Activated CD4-positive, alpha-beta T cell treated with anti-CD3 and anti-CD28 coated beads for 4 hours (primary cell): ENCODE measurements at regions not wholly inside any gene's neighbourhood (a gene's known extent, or its start where the extent isn't known, plus 50 kb on each side); places are given as distances from the start of the nearest gene placed in this dataset.
"Not testable (repeated sequence)": the region's sequence is repeated elsewhere in the genome, so short reads cannot be mapped to it uniquely, and the experiment has no call there.

ENCODE experiments used
- DNase-seq, 2 donors: peaks; one replicate each; pipeline ENCODE4 v3.0.0-alpha.2; 2020

- not testable (repeated sequence) for DNase-seq
These were observed 109.8 kb downstream of the SEPTIN7 start for GRCh38 chr7:35910621-35911020.

- not testable (repeated sequence) for DNase-seq
These were observed 112.5 kb downstream of the SEPTIN7 start for GRCh38 chr7:35913350-35913749.

DNA sequence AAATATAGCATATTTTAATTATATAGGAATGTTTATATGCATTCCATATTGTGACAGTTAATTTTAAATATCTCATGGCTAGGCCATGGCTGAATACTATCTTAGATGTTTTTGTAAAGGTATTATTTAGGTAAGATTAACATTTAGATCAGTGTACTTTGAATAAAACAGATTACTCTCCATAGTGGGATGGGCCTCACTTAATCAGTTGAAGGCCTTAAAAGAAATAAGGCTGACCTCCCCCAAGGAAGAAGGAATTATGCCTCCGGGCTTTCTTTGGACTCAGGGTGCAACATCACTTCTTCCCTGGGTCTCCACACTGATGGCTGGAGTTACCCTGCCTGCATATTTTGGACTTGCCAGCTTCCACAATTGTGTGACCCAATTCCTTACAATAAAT is 113.4 kb downstream of the SEPTIN7 start:
- not testable (repeated sequence) for DNase-seq

DNA sequence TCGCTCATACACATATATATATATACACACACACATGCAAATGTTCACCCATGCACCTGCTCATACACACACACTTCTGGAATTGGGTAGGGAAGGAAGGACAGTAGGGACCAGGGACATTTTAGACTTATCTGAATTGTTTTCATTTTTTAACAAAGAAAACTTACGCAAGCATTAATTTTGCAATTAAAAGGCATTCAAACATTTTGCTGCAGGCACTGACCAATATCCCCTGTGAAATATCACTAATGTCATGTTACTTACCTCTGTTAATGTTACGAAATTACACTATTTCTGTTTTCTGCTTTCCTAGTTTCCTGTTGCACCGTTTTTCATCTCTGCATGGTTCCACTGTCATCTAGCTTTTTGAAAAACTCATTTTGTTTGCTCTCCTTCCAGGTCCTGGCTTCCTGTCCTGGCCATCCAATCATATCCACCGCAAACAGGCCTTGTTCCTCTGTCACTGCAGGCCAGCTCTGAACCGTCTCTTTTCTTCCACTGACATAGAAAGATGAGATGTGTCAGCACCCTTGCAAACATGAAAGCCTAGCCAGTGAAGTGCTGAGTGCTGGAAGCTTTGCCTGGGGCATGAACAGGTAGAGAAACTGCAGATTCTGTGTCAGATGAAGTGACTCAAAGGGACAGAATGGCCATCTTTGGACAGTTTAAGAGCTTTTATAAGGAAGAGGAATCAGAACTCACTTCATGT is 114.5 kb downstream of the SEPTIN7 start:
- not testable (repeated sequence) for DNase-seq

GRCh38 chr7:35918217-35918616 is 117.4 kb downstream of the SEPTIN7 start:
- not testable (repeated sequence) for DNase-seq

DNA sequence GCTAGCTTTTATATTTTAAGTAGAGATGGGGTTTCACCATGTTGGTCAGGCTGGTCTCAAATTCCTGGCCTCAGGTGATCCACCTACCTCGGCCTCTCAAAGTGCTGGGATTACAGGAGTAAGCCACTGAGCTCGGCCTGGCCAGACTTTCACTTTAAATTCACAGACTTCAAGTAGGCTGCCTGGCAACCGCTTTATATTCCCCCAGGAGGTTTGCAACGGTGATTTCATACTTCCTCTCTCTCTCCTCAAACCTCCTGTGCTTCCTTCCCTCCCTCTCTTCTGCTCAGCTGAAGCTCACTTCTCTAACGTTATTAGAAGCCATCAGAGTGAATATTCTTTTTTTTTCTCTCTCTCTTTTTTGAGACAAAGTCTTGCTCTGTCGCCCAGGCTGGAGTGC is 118.8 kb downstream of the SEPTIN7 start:
- not testable (repeated sequence) for DNase-seq

DNA sequence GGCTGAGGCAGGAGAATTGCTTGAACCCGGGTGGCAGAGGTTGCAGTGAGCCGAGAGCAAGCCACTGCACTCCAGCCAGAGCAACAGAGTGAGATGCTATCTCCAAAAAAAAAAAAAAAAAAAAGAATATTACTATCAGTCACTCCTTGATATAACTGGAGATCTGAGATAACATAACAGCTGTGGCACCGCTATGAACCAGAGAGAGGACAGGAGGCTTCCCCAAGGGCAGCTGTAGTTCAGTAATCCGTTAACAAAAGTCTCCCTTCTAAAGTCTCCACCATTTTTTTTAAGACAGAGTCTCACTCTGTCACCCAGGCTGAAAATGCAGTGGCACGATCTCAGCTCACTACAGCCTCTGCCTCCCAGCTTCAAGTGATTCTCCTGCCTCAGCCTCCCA is 120.5 kb downstream of the SEPTIN7 start:
- DNase-seq, result not testable (repeated sequence)

- not testable (repeated sequence) for DNase-seq
These were observed 123.8 kb downstream of the SEPTIN7 start for GRCh38 chr7:35924668-35925067.

DNA sequence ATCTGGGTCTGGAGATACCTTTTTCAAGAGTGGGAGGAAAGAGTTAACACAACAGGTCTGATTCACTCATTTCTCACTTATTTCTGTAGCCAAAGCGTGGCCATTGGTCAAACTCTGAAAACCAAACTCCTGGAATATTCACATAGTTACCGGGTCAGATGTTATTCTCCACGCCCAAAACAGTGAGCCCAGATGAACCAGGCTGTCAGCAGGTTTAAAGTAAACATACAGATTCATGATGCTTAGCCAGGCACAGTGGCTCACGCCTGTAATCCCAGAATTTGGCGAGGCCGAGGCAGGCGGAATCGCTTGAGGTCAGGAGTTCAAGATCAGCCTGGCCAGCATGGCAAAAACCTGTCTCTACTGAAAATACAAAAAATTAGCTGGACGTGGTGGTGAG is 126.1 kb downstream of the SEPTIN7 start:
- not testable (repeated sequence) for DNase-seq

DNA sequence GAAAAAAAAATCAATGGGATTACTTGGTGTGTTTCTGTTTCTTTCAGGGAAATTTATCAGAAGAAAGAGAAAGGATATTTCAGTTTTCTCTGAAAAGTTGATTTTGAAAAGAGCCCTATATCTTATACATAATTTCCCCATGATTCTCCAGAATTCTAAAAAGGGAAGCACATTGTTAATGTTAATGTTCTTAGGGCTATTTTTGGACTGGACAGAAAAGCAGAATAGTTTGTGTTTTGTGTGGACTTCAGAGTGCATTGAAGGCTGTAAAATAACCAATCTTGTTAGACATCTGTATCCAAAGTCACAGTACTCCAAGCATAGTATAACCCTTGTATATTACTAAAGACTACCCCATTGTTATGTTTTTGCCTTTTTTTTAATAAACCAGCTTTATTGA is 130.3 kb downstream of the SEPTIN7 start:
- DNase-seq, result not testable (repeated sequence)

DNA sequence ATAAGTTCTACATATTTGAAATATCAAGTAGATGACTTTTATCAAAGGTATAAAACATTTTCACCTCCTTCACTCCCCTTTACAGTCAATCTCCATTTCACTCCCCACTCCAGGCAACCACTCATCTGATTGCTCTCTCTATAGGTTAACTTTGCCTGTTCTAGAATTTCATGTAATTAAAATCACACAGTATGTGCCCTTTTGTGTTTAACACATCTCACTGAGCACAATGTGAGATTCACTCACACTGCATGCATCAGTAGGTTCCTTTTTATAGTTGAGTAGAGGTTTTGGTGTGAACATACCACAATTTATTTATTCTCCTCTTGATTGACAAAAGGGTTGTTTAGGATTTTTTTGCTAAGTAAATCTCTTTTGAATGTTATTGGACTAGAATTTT is 130.7 kb downstream of the SEPTIN7 start:
- DNase-seq, result not testable (repeated sequence)

GRCh38 chr7:35940695-35941094 is 139.8 kb downstream of the SEPTIN7 start:
- DNase-seq, result not testable (repeated sequence)

DNA sequence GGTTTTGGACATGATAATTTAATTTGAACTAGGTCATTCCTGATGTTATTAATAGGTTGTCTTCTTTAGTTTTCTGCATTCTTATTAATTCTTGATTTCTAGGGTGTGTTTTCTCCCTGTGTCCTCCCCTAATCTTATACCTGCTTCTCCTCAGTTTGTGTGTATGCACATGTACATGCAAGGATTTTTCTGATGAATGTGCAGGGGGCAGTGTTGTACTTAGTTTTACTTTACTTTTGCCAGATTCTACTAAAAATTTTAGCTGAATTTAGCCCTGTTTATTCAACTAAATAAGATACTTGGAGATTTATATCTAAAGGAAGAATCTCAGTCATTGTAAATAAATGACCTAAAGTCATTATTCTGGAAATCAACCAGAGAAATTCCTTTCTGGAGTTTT is 144.8 kb downstream of the SEPTIN7 start:
- not testable (repeated sequence) for DNase-seq

DNA sequence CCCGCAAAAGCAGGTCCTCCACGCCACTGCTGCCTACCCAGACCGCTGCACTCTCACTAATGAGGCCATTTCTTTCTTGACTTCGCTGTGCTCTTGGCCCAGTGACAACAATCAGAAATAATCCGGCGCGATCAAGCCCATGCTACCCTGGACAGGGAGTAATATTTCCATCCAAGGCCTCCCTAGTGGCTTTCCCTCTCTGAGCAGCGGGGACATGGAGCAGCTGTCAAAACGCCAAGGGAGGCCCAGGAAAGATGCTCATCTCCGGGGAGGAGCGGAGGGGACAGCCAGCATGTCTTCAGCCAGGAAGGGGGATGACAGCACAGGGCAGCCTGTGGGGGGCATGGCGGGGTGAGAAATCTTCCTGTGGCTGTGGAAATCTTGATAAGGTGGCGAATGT is 154.9 kb downstream of the SEPTIN7 start:
- DNase-seq, result not testable (repeated sequence)

- DNase-seq, result not testable (repeated sequence)
These were observed 156.1 kb downstream of the SEPTIN7 start for GRCh38 chr7:35956988-35957387.

GRCh38 chr7:35961260-35961659 is 160.4 kb downstream of the SEPTIN7 start:
- DNase-seq, result not testable (repeated sequence)

DNA sequence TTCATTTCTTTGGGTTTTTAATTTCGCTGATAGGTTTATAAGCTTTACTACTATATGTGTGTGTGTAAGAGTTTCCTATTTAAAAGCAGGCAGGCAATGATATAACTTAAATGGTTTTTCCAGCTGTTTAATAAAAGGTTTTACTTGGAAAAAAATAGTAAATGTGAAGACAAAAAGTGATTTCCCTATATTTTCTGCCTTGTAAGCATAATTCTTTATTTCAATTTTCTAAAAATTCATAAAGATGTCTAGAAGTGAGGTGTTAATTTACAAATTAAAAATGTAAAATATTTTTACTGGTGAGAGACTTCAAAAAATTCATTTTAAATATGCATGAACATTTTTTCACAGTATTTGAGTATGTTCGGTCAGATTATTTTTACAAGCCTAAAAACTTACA is 161.8 kb downstream of the SEPTIN7 start:
- not testable (repeated sequence) for DNase-seq

- no peak for DNase-seq
These were observed 166.7 kb downstream of the SEPTIN7 start for GRCh38 chr7:35967366-35968139.

GRCh38 chr7:35968140-35968940 is 167.5 kb downstream of the SEPTIN7 start:
- DNase-seq, result no peak

DNA sequence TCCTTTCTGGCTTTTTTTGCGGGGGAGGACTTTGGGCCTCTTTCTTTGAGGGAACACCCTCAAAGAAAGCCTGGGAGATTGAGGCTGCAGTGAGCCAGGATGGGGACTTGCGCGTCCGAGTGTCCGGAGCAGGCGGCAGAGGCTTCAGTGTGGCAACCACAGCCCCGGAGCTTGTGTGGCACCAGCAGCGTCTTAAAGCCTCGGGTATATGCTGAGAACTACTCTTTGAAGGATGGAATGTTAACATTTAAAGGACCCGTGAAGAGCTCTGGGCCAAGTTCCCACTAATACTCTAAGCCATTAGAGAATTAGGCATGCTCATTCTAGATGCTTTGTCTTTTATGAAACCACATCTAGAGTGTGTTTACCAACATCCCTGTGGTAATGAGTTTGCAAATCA is 168.2 kb downstream of the SEPTIN7 start:
- DNase-seq, result no peak

DNA sequence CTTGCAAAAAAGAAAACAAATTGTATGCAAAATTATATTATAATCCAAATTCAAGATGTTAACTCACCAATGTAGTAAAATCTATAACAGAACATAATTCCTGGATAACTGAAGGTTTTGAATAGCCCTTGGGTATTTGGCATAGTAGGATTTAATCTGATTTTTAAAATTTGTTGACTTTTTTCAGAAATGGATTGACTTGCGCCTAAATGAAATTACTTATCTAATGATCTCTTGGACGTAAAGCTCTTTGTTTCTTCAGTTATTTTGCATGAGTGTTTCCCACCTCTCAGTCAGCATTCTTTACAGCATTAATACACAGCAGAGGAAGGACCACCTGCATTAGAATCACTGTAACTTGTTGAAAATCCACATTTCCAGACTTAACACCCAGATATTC is 169.6 kb downstream of the SEPTIN7 start:
- DNase-seq, result no peak

DNA sequence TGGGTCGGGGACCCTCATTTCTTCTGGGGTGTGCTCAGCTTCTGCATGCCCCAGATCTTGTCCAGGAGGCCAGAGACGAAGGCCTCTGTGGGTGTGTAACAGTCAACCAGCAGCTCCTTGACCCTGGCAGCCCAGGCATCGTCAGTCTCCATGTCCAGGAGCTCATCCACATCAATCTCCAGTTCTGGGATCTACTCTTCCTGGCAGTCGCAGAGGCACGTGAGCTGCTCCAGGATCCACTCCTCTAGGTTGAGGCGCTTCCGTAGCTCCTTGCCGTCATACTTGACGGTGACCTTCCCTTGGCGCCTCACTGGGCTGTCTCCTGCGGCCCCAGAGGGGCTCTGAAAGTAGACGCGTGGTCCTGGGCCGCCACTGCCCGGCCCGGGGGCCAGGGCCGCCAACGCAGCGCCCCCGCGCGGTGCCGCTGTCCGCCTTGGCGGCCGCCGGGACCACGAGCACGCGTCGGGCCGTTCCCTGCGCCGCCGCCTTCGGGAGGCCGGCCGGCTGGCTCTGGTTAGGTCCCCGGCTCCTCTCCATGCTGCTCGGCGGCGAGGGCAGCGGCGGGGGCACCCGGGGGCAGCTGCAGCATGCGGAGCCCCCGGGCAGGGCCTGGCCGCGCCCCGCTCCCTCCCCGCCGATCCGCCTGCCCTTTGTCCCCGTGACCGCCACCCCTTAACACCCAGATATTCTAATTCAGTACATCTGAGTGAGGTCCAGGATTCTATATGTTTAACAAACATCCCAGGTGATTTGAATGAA is 170.5 kb downstream of the SEPTIN7 start:
- DNase-seq, result no peak
